Esophagus squamous epithelium (tissue), 5 donors: ENCODE measurements at regions not wholly inside any gene's neighbourhood (a gene's known extent, or its start where the extent isn't known, plus 50 kb on each side); places are given as distances from the start of the nearest gene placed in this dataset.

Experiments
- DNase-seq: peaks from one replicate; lab custom pipeline; 2025; lab: John Stamatoyannopoulos, UW
- H3K27ac ChIP-seq, 4 donors: fragments of 200-600 bp; sonication (generic); one replicate each; pipeline ENCODE4 v1.5.1; 2016 to 2019; ENCODE audit warnings: mild to moderate bottlenecking in 1 of 4
- H3K27me3 ChIP-seq, 4 donors: fragments of 200-600 bp; sonication (generic); 1 replicate in 3 of 4; 2 replicates in 1 of 4; pipeline versions ENCODE4 v1.5.1 to v1.6.0; 2017 to 2021; ENCODE audit warnings: antibody characterized with exemption in 1 of 4
- H3K36me3 ChIP-seq, 3 donors: fragments of 200-600 bp; sonication (generic); one replicate each; pipeline ENCODE4 v1.5.1; 2016 to 2019
- H3K4me1 ChIP-seq, 3 donors: fragments of 200-600 bp; sonication (generic); one replicate each; pipeline ENCODE4 v1.5.1; 2017 to 2019
- H3K4me3 ChIP-seq, 4 donors: fragments of 200-600 bp; sonication (generic); 1 replicate in 3 of 4; 2 replicates in 1 of 4; pipeline ENCODE4 v1.5.1; 2016 to 2019; ENCODE audit warnings: mild to moderate bottlenecking in 2 of 4, moderate library complexity in 1 of 4
- H3K9me3 ChIP-seq, 3 donors: fragments of 200-600 bp; sonication (generic); one replicate each; pipeline ENCODE4 v1.5.1; 2016 to 2019
- POLR2A ChIP-seq, 4 donors: fragments of 450-650 bp; IDR thresholded peaks; one replicate each; pipeline ENCODE4 v1.6.1; 2017; ENCODE audit warnings: antibody characterized with exemption in 4 of 4, mild to moderate bottlenecking in 4 of 4, moderate library complexity in 3 of 4
- WGBS, 2 donors: methylation state at CpG; one replicate each; pipeline ENCODE4 v1.1.5; 2018; 5-methylcytosine and 5-hydroxymethylcytosine counted together
- intact Hi-C: fragments of 100-400 bp; cut with DNase I; formaldehyde crosslinking; loops from one replicate; pipeline ENCODE4 v1.15.0; 2022
- TF ChIP-seq, protein P1 (sequence below), 6 experiments: fragments of 450-650 bp in 4 of 6; fragments of 200-600 bp in 2 of 6; sonication (generic) in 2 of 6; IDR thresholded peaks; one replicate each; pipeline ENCODE4 v1.5.1; 2016 to 2019; ENCODE audit warnings: antibody characterized with exemption in 6 of 6, mild to moderate bottlenecking in 4 of 6, moderate library complexity in 4 of 6
- donor health status: DM: yes; HTN: yes; CAD: no.

GRCh38 chr5:125059255-125060002, 313.0 kb upstream of the ZNF608 start:
- no peaks in the 10 kb centered on the region for H3K27me3 ChIP-seq
- peak overlapping the region in 1 of 4 donors; percentile 23 for H3K27ac ChIP-seq
- no peaks in the 10 kb centered on the region for H3K9me3 ChIP-seq
- no peak for DNase-seq
- TF ChIP-seq, protein P1, sequence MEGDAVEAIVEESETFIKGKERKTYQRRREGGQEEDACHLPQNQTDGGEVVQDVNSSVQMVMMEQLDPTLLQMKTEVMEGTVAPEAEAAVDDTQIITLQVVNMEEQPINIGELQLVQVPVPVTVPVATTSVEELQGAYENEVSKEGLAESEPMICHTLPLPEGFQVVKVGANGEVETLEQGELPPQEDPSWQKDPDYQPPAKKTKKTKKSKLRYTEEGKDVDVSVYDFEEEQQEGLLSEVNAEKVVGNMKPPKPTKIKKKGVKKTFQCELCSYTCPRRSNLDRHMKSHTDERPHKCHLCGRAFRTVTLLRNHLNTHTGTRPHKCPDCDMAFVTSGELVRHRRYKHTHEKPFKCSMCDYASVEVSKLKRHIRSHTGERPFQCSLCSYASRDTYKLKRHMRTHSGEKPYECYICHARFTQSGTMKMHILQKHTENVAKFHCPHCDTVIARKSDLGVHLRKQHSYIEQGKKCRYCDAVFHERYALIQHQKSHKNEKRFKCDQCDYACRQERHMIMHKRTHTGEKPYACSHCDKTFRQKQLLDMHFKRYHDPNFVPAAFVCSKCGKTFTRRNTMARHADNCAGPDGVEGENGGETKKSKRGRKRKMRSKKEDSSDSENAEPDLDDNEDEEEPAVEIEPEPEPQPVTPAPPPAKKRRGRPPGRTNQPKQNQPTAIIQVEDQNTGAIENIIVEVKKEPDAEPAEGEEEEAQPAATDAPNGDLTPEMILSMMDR (IDR thresholded peaks at IDR 0.05): no peak
- no peak for TF ChIP-seq POLR2A (IDR thresholded peaks at IDR 0.05)
- intact Hi-C loops: no loop called here
- peaks cover 12 to 38% (median 16%) of the 10 kb centered on the region in 3 donors for H3K4me1 ChIP-seq
- H3K4me3 ChIP-seq: no peak overlapping the region
- H3K36me3 ChIP-seq: no peaks in the 10 kb centered on the region
- WGBS, 2 donors: 54 to 57% methylated on average over 4 of the region's 4 CpGs

DNA sequence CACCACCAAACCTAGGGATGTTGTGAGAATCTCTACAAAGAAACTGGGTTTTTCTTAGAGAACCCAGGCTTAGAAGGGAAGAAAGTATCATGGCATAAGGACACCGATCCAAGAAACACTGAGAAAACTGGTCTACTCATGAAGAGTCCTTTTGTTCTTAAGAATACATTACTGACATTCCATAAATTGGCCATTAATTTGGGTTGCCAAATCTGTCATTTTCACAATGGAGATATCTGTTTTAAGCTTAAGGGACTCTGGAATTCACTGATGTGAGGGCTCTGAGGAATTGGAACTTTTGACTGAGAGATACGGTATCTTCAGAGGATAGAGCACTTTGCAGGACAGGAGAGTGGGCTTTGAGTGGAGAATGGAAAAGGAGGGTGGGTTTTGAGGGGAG, 315.3 kb upstream of the ZNF608 start:
- no peaks in the 10 kb centered on the region for H3K27me3 ChIP-seq
- no peak for DNase-seq
- H3K36me3 ChIP-seq: no peaks in the 10 kb centered on the region
- H3K9me3 ChIP-seq: no peaks in the 10 kb centered on the region
- 83 to 100% methylated on average over 2 of the region's 2 CpGs for WGBS, 2 donors
- no peak overlapping the region for H3K4me3 ChIP-seq
- H3K4me1 ChIP-seq: peaks cover 9 to 44% (median 12%) of the 10 kb centered on the region in 3 donors
- H3K27ac ChIP-seq: no peak overlapping the region
- intact Hi-C loops: no loop called here
- TF ChIP-seq POLR2A (IDR thresholded peaks at IDR 0.05): no peak
- TF ChIP-seq, protein P1 (IDR thresholded peaks at IDR 0.05): no peak

DNA sequence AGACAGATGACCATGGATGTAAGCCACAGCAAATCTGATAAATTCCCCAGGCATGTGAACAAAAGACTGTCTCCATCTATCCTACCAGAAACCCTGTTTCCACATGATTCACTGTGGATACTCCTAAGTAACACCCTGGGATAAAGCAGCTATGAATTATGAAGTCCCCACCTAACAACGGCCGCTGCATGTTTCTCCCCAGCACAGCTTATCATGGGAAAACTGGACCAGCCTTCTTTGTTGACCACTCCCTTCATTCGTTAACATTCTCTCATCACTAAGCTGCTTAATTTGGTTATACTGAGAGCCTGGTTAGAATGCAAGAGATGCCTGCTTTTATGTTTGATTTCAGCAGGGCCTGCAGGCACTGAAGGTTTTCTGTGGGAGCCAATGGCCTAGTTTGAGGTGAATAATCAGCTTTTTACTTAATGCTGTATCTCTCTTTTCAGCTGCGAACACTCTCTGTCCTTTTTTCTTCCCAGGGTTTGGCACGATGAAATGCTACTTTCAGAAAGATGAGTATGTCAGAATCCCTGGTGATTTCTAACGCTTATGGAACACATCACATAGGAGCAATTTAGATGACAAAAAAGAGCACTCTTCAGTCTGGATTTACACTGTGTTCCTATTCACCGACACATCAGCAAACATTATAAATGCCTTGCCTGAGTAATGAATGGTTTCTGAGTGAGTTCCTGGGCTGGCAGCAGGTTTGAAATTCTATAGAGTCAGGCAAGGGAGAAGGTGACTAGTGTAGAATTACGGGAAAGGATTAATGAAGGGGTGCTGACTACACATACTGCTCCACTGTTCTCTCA, 318.4 kb upstream of the ZNF608 start:
- DNase-seq: no peak
- TF ChIP-seq, protein P1 (IDR thresholded peaks at IDR 0.05): no peak

GRCh38 chr5:125065741-125066140, 319.3 kb upstream of the ZNF608 start:
- WGBS, 2 donors: 21 to 35% methylated on average over 2 of the region's 2 CpGs
- Histone ChIP-seq H3K9me3 (no peaks in the 10 kb centered on the region), H3K27ac (no peak overlapping the region), H3K4me1 (peaks cover 0 to 15% (median 0%) of the 10 kb centered on the region in 3 donors), H3K27me3 (no peaks in the 10 kb centered on the region), H3K36me3 (no peaks in the 10 kb centered on the region), H3K4me3 (no peak overlapping the region)
- intact Hi-C loops: no loop called here
- TF ChIP-seq, protein P1 (IDR thresholded peaks at IDR 0.05): no peak
- TF ChIP-seq POLR2A (IDR thresholded peaks at IDR 0.05): no peak
- no peak for DNase-seq

More for the DNA sequence above, 318.4 kb upstream of the ZNF608 start:
- Histone ChIP-seq H3K36me3 (no peaks in the 10 kb centered on the region), H3K4me1 (peaks cover 0 to 15% (median 0%) of the 10 kb centered on the region in 3 donors), H3K27me3 (no peaks in the 10 kb centered on the region), H3K4me3 (no peak overlapping the region), H3K9me3 (no peaks in the 10 kb centered on the region), H3K27ac (no peak overlapping the region)
- intact Hi-C loops: no loop called here
- 57 to 69% methylated on average over 8 of the region's 8 CpGs for WGBS, 2 donors

DNA sequence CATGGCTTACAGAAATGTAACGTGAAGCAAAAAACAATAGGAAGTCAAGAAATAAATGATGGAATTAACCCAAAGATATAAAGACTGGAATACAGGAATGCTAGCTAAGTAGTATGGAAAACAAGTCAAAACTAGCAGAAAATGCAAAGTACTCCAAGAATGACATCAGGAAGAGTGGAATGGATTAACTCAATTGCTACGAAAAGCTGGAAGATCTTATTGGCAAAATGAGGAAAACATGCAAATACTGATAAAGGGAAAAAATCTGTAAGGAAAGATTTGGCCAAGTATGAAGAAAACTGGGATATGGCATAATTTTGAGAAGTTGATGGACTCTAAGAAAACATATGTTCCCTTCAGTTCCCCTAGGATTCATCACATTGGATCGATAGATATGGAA, 324.5 kb upstream of the ZNF608 start:
- WGBS, 2 donors: 75 to 77% methylated on average over 3 of the region's 3 CpGs
- Histone ChIP-seq H3K4me1 (peaks cover 0 to under 1% (median 0%) of the 10 kb centered on the region in 3 donors), H3K27me3 (no peaks in the 10 kb centered on the region), H3K4me3 (no peak overlapping the region), H3K36me3 (no peaks in the 10 kb centered on the region), H3K27ac (no peak overlapping the region), H3K9me3 (peaks cover 0 to 20% (median 14%) of the 10 kb centered on the region in 3 donors)
- TF ChIP-seq, protein P1 (IDR thresholded peaks at IDR 0.05): no peak
- no peak for TF ChIP-seq POLR2A (IDR thresholded peaks at IDR 0.05)
- intact Hi-C loops: no loop called here
- DNase-seq: no peak
